Keratinocyte (primary cell): ENCODE measurements at regions not wholly inside any gene's neighbourhood (a gene's known extent, or its start where the extent isn't known, plus 50 kb on each side); places are given as distances from the start of the nearest gene placed in this dataset.

Experiments
- EZH2 ChIP-seq: IDR thresholded peaks from one replicate; pipeline ENCODE4 v1.6.1; 2012; ENCODE audit warnings: inconsistent platforms, mild to moderate bottlenecking, low read length, moderate library complexity
- TF ChIP-seq, protein P1 (sequence below), 3 experiments: IDR thresholded peaks in 1 of 3; conservative IDR thresholded peaks in 1 of 3; optimal IDR thresholded peaks in 1 of 3; 2 replicates in 2 of 3; 3 replicates in 1 of 3; pipeline versions ENCODE3 to v1.5.1; 2011; ENCODE audit warnings: low read length in 3 of 3, mild to moderate bottlenecking in 3 of 3, moderate library complexity in 2 of 3, control low read depth in 1 of 3, inconsistent platforms in 1 of 3; ENCODE audit not compliant: insufficient read depth in 2 of 3; ENCODE audit errors: extremely low read depth in 1 of 3

- TF ChIP-seq, protein P1, sequence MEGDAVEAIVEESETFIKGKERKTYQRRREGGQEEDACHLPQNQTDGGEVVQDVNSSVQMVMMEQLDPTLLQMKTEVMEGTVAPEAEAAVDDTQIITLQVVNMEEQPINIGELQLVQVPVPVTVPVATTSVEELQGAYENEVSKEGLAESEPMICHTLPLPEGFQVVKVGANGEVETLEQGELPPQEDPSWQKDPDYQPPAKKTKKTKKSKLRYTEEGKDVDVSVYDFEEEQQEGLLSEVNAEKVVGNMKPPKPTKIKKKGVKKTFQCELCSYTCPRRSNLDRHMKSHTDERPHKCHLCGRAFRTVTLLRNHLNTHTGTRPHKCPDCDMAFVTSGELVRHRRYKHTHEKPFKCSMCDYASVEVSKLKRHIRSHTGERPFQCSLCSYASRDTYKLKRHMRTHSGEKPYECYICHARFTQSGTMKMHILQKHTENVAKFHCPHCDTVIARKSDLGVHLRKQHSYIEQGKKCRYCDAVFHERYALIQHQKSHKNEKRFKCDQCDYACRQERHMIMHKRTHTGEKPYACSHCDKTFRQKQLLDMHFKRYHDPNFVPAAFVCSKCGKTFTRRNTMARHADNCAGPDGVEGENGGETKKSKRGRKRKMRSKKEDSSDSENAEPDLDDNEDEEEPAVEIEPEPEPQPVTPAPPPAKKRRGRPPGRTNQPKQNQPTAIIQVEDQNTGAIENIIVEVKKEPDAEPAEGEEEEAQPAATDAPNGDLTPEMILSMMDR (optimal IDR thresholded peaks at IDR 0.05 in 1 of 3, IDR thresholded peaks at IDR 0.05 in 1 of 3, conservative IDR thresholded peaks at IDR 0.05 in 1 of 3; ENCODE audit: extremely low read depth in 1 of 3, insufficient read depth in 2 of 3, low read length in 3 of 3), result no peak
- TF ChIP-seq EZH2, result no peak
These were observed 196.0 kb downstream of the IRS1 start for GRCh38 chr2:226603606-226604005.
